Immature natural killer cell (primary cell): ENCODE measurements at regions not wholly inside any gene's neighbourhood (a gene's known extent, or its start where the extent isn't known, plus 50 kb on each side); places are given as distances from the start of the nearest gene placed in this dataset.
"Not testable (repeated sequence)": the region's sequence is repeated elsewhere in the genome, so short reads cannot be mapped to it uniquely, and the experiment has no call there.

Experiments used
- DNase-seq, 3 donors: peaks; one replicate each; pipeline ENCODE4 v3.0.0; 2022; ENCODE audit warnings: mixed read lengths in 1 of 3
- H3K27ac Mint-ChIP-seq, 6 donors: one replicate each; pipeline ENCODE4 v1.8.0; 2020; ENCODE audit warnings: mixed read lengths in 6 of 6, mild to moderate bottlenecking in 5 of 6, inconsistent platforms in 4 of 6, moderate library complexity in 3 of 6
- H3K27me3 Mint-ChIP-seq, 3 donors: one replicate each; pipeline ENCODE4 v1.8.0; 2020 to 2021; ENCODE audit warnings: low read depth in 3 of 3, mild to moderate bottlenecking in 3 of 3, mixed read lengths in 3 of 3, moderate library complexity in 3 of 3, inconsistent platforms in 1 of 3
- H3K36me3 Mint-ChIP-seq, 3 donors: one replicate each; pipeline ENCODE4 v1.8.0; 2020; ENCODE audit warnings: mixed read lengths in 3 of 3, inconsistent platforms in 2 of 3, mild to moderate bottlenecking in 2 of 3
- H3K4me1 Mint-ChIP-seq, 2 donors: one replicate each; pipeline ENCODE4 v1.8.0; 2020; ENCODE audit warnings: inconsistent platforms in 2 of 2, mild to moderate bottlenecking in 2 of 2, mixed read lengths in 2 of 2, moderate library complexity in 1 of 2
- H3K4me3 Mint-ChIP-seq, 5 donors: one replicate each; pipeline ENCODE4 v1.8.0; 2020; ENCODE audit warnings: mild to moderate bottlenecking in 5 of 5, mixed read lengths in 5 of 5, inconsistent platforms in 3 of 5, moderate library complexity in 3 of 5
- H3K9me3 Mint-ChIP-seq, 6 donors: one replicate each; pipeline ENCODE4 v1.8.0; 2020; ENCODE audit warnings: mild to moderate bottlenecking in 6 of 6, mixed read lengths in 6 of 6, inconsistent platforms in 4 of 6, moderate library complexity in 3 of 6

- H3K4me1 Mint-ChIP-seq, result no peaks in the 10 kb centered on the region
- H3K4me3 Mint-ChIP-seq, result no peak overlapping the region
- no peaks in the 10 kb centered on the region for H3K36me3 Mint-ChIP-seq
Measured at GRCh38 chr4:174408841-174409552, 113.3 kb downstream of the HPGD start.

GRCh38 chr4:174406383-174406782, 115.9 kb downstream of the HPGD start:
- H3K27ac Mint-ChIP-seq, result no peak overlapping the region
- DNase-seq, result no peak
- H3K4me3 Mint-ChIP-seq, result no peak overlapping the region
- peaks cover 0 to 3% (median 1%) of the 10 kb centered on the region in 3 donors for H3K27me3 Mint-ChIP-seq
- H3K4me1 Mint-ChIP-seq, result no peaks in the 10 kb centered on the region
- no peaks in the 10 kb centered on the region for H3K36me3 Mint-ChIP-seq
- peaks cover 0 to 7% (median under 1%) of the 10 kb centered on the region in 6 donors for H3K9me3 Mint-ChIP-seq

More at GRCh38 chr4:174408841-174409552, 113.3 kb downstream of the HPGD start:
- Mint-ChIP-seq H3K9me3 (peaks cover 0 to 7% (median 1%) of the 10 kb centered on the region in 6 donors), H3K27ac (no peak overlapping the region), H3K27me3 (peaks cover 0 to 4% (median 1%) of the 10 kb centered on the region in 3 donors)
- DNase-seq, result no peak

- Mint-ChIP-seq H3K4me1 (no peaks in the 10 kb centered on the region), H3K9me3 (peaks cover 0 to 7% (median under 1%) of the 10 kb centered on the region in 6 donors), H3K4me3 (no peak overlapping the region), H3K27ac (no peak overlapping the region), H3K36me3 (no peaks in the 10 kb centered on the region), H3K27me3 (peaks cover 0 to 3% (median 1%) of the 10 kb centered on the region in 3 donors)
- DNase-seq, result no peak
Measured at GRCh38 chr4:174405923-174406322, 116.4 kb downstream of the HPGD start.

DNA sequence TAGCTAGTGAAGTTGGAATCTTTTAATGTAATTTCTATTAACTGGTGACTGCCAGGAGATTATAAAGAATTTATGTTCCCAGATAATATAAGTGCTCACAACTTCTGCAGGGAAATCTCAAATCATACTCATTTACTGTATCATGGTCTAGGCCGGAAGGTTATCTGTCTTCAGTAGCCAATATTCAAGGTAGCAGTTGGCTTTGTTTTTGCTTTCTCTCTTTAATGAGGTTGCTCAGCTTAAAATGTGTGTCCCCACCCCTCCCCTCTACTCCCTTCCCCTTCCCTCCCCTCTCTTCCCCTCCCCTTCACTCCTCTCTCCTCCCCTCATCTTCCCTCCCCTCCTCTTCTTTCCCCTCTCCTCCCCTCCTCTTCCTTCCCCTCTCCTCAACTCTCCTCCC, 117.6 kb downstream of the HPGD start:
- DNase-seq, result no peak
- no peak overlapping the region for H3K27ac Mint-ChIP-seq
- no peaks in the 10 kb centered on the region for H3K36me3 Mint-ChIP-seq
- H3K27me3 Mint-ChIP-seq, result peaks cover 0 to 3% (median 1%) of the 10 kb centered on the region in 3 donors
- no peak overlapping the region for H3K4me3 Mint-ChIP-seq
- H3K4me1 Mint-ChIP-seq, result no peaks in the 10 kb centered on the region
- peaks cover 0 to 7% (median 0%) of the 10 kb centered on the region in 6 donors for H3K9me3 Mint-ChIP-seq

GRCh38 chr4:174403177-174403543, 119.1 kb downstream of the HPGD start:
- Mint-ChIP-seq H3K4me3 (no peak overlapping the region), H3K27me3 (peaks cover 0 to 1% (median 0%) of the 10 kb centered on the region in 3 donors), H3K4me1 (no peaks in the 10 kb centered on the region), H3K9me3 (no peaks in the 10 kb centered on the region), H3K27ac (no peak overlapping the region), H3K36me3 (no peaks in the 10 kb centered on the region)
- no peak for DNase-seq

- H3K9me3 Mint-ChIP-seq, result no peaks in the 10 kb centered on the region
- no peaks in the 10 kb centered on the region for H3K36me3 Mint-ChIP-seq
- H3K27me3 Mint-ChIP-seq, result peaks cover 0 to 1% (median 0%) of the 10 kb centered on the region in 3 donors
Measured at GRCh38 chr4:174402470-174403176, 118.9 kb downstream of the CEP44 start.

DNA sequence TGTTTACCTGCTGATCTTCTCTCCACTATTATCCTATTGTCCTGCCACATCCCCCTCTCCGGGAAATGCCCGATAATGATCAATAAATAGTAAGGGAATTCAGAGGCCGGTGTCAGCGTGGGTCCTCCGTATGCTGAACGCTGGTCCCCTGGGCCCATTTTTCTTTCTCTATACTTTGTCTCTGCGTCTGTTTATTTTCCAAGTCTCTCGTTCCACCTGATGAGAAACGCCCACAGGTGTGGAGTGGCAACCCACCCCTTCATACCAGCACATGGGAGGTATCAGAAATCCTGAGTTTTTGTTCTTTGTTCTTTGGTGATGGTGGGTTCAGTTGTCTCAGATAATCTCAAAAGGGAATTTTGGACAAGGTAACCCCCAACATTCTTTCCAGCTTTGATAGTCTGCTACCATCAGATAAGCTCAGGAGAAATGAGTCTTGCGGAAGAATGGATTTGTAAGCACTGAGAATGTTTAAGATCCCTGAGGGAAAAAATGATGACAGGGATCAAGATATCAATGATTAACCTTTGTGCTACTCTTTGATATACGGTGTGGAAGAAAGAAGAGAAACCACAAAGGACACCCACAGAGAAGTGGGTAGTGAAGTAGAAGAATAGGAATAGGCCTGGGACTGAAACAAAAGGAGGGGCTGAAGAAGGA, 117.9 kb downstream of the CEP44 start:
- no peak for DNase-seq
- Mint-ChIP-seq H3K36me3 (no peaks in the 10 kb centered on the region), H3K9me3 (no peaks in the 10 kb centered on the region), H3K4me3 (no peak overlapping the region), H3K27ac (no peak overlapping the region), H3K4me1 (no peaks in the 10 kb centered on the region), H3K27me3 (peaks cover 0 to 1% (median 0%) of the 10 kb centered on the region in 3 donors)

More at GRCh38 chr4:174402470-174403176, 118.9 kb downstream of the CEP44 start:
- no peak for DNase-seq
- Mint-ChIP-seq H3K4me1 (no peaks in the 10 kb centered on the region), H3K4me3 (no peak overlapping the region), H3K27ac (no peak overlapping the region)

DNA sequence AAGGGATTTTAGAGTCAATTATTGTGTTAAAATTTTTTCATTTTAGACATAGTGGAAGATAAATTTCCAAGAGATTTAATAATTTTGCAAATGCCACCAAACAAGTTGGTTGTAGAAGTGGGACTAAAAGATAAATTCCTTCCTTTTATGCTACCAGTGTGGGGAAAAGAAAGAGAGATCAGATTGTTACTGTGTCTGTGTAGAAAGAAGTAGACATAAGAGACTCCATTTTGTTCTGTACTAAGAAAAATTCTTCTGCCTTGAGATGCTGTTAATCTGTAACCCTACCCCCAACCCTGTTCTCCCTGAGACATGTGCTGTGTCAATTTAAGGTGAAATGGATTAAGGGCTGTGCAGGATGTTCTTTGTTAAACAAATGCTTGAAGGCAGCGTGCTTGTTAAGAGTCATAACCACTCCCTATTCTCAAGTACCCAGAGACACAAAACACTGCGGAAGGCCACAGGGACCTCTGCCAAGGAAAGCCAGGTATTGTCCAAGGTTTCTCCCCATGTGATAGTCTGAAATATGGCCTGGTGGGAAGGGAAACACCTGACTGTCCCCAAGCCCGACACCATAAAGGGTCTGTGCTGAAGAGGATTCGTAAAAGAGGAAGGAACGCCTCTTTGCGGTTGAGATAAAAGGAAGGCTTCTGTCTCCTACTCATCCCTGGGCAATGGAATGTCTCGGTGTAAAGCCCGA, 117.0 kb downstream of the CEP44 start:
- not testable (repeated sequence) for H3K4me1 Mint-ChIP-seq, H3K4me3 Mint-ChIP-seq, H3K9me3 Mint-ChIP-seq, H3K36me3 Mint-ChIP-seq, H3K27me3 Mint-ChIP-seq, H3K27ac Mint-ChIP-seq, DNase-seq

GRCh38 chr4:174398728-174399127, 115.0 kb downstream of the CEP44 start:
- DNase-seq, result no peak
- H3K27ac Mint-ChIP-seq, result no peak overlapping the region

GRCh38 chr4:174397366-174398155, 113.8 kb downstream of the CEP44 start:
- Mint-ChIP-seq H3K36me3 (no peaks in the 10 kb centered on the region), H3K9me3 (no peaks in the 10 kb centered on the region), H3K27me3 (peaks cover 0 to 2% (median 0%) of the 10 kb centered on the region in 3 donors), H3K4me1 (no peaks in the 10 kb centered on the region), H3K4me3 (no peak overlapping the region), H3K27ac (no peak overlapping the region)
- no peak for DNase-seq

More at GRCh38 chr4:174398728-174399127, 115.0 kb downstream of the CEP44 start:
- Mint-ChIP-seq H3K36me3 (no peaks in the 10 kb centered on the region), H3K27me3 (peaks cover 0 to 2% (median 0%) of the 10 kb centered on the region in 3 donors), H3K4me3 (no peak overlapping the region), H3K4me1 (no peaks in the 10 kb centered on the region), H3K9me3 (no peaks in the 10 kb centered on the region)

DNA sequence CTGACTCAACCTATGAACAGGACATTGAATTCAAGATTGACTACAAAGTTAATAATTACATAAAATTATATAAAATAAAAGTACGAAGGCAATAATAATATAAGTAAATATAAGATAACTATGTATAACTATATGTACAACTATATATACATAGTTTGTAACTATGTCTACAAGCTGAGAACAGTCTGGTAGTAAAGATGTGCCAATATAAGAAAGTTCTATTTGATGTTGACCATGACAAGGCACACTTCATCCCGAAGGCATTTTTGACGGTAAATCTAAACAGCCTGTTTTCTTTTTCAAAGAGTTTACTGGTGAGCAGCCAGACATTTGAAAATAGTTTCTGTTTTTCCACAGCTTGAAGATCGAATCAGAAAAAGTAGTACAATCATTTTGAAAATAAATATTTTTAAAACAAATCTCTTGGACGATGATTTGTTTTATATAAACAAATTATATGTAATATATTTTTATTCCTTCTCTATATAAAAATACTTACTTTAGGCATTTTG, 112.9 kb downstream of the CEP44 start:
- H3K27me3 Mint-ChIP-seq, result peaks cover 0 to 2% (median 0%) of the 10 kb centered on the region in 3 donors
- H3K27ac Mint-ChIP-seq, result no peak overlapping the region
- no peaks in the 10 kb centered on the region for H3K4me1 Mint-ChIP-seq
- no peaks in the 10 kb centered on the region for H3K36me3 Mint-ChIP-seq
- no peak overlapping the region for H3K4me3 Mint-ChIP-seq
- no peak for DNase-seq
- no peaks in the 10 kb centered on the region for H3K9me3 Mint-ChIP-seq

GRCh38 chr4:174394915-174395314, 111.2 kb downstream of the CEP44 start:
- H3K9me3 Mint-ChIP-seq, result no peaks in the 10 kb centered on the region
- no peaks in the 10 kb centered on the region for H3K4me1 Mint-ChIP-seq
- no peaks in the 10 kb centered on the region for H3K36me3 Mint-ChIP-seq
- no peak overlapping the region for H3K4me3 Mint-ChIP-seq
- peaks cover 0 to 2% (median 0%) of the 10 kb centered on the region in 3 donors for H3K27me3 Mint-ChIP-seq
- no peak for DNase-seq
- H3K27ac Mint-ChIP-seq, result no peak overlapping the region

GRCh38 chr4:174389439-174389838, 105.7 kb downstream of the CEP44 start:
- no peaks in the 10 kb centered on the region for H3K4me1 Mint-ChIP-seq
- DNase-seq, result no peak
- peaks cover 0 to 2% (median 0%) of the 10 kb centered on the region in 3 donors for H3K27me3 Mint-ChIP-seq
- no peaks in the 10 kb centered on the region for H3K36me3 Mint-ChIP-seq
- H3K9me3 Mint-ChIP-seq, result peaks cover 0 to 3% (median 0%) of the 10 kb centered on the region in 6 donors
- no peak overlapping the region for H3K4me3 Mint-ChIP-seq
- H3K27ac Mint-ChIP-seq, result no peak overlapping the region
